Neural progenitor cell (in vitro differentiated cells): ENCODE measurements at regions not wholly inside any gene's neighbourhood (a gene's known extent, or its start where the extent isn't known, plus 50 kb on each side); places are given as distances from the start of the nearest gene placed in this dataset.

Source experiments
- DNase-seq: peaks from one replicate; pipeline ENCODE4 v3.0.0-alpha.2; 2016; ENCODE audit warnings: low spot score
- H2AFZ ChIP-seq: fragments of 200-600 bp; sonication (generic); replicated peaks from 2 replicates; pipeline ENCODE4 v1.6.1; 2016; ENCODE audit warnings: antibody characterized with exemption
- H3F3A ChIP-seq: fragments of 200-600 bp; sonication (generic); 2 replicates; pipeline ENCODE4 v1.6.1; 2016; ENCODE audit warnings: antibody characterized with exemption, low read depth
- H3K27ac ChIP-seq: fragments of 200-600 bp; sonication (generic); 2 replicates; pipeline ENCODE4 v1.5.1; 2016; ENCODE audit warnings: mild to moderate bottlenecking
- H3K27me3 ChIP-seq: fragments of 200-600 bp; sonication (generic); 2 replicates; pipeline ENCODE4 v1.6.1; 2016; ENCODE audit warnings: mild to moderate bottlenecking, moderate library complexity
- H3K36me3 ChIP-seq: fragments of 200-600 bp; sonication (generic); 2 replicates; pipeline ENCODE4 v1.5.1; 2016
- H3K4me1 ChIP-seq: fragments of 200-600 bp; sonication (generic); 2 replicates; pipeline ENCODE4 v1.6.1; 2016; ENCODE audit warnings: mixed run types
- H3K4me2 ChIP-seq: fragments of 200-600 bp; sonication (generic); 2 replicates; pipeline ENCODE4 v1.6.1; 2016
- H3K4me3 ChIP-seq: fragments of 200-600 bp; sonication (generic); 2 replicates; pipeline ENCODE4 v1.5.1; 2016
- H3K79me2 ChIP-seq: fragments of 200-600 bp; sonication (generic); 2 replicates; pipeline ENCODE4 v1.6.1; 2016; ENCODE audit warnings: low read depth
- H3K9ac ChIP-seq: fragments of 200-600 bp; sonication (generic); 2 replicates; pipeline ENCODE4 v1.6.1; 2016
- H3K9me3 ChIP-seq: fragments of 200-600 bp; sonication (generic); 2 replicates; pipeline ENCODE4 v1.5.1; 2016; ENCODE audit warnings: low read depth
- H4K20me1 ChIP-seq: fragments of 200-600 bp; sonication (generic); 2 replicates; pipeline ENCODE4 v1.6.1; 2016; ENCODE audit warnings: low read depth
- H3K27ac Mint-ChIP-seq: 3 replicates; pipeline ENCODE4 v1.8.0; 2021; ENCODE audit warnings: mixed read lengths
- H3K27me3 Mint-ChIP-seq: 2 replicates; pipeline ENCODE4 v1.8.0; 2022; ENCODE audit warnings: low read depth, mild to moderate bottlenecking, inconsistent platforms, moderate library complexity, mixed read lengths; ENCODE audit not compliant: insufficient read depth
- H3K36me3 Mint-ChIP-seq: 3 replicates; pipeline ENCODE4 v1.8.0; 2021; ENCODE audit warnings: mixed read lengths
- H3K4me1 Mint-ChIP-seq: 3 replicates; pipeline ENCODE4 v1.8.0; 2021; ENCODE audit warnings: mixed read lengths
- H3K4me3 Mint-ChIP-seq: 3 replicates; pipeline ENCODE4 v1.8.0; 2021; ENCODE audit warnings: mild to moderate bottlenecking, moderate library complexity, mixed read lengths
- H3K9me3 Mint-ChIP-seq: 3 replicates; pipeline ENCODE4 v1.8.0; 2020; ENCODE audit warnings: mixed read lengths
- CTCF ChIP-seq: fragments of 200-600 bp; sonication (generic); IDR thresholded peaks from 2 replicates; pipeline ENCODE4 v1.5.1; 2017; ENCODE audit warnings: antibody characterized with exemption, mild to moderate bottlenecking
- EZH2 ChIP-seq: fragments of 200-600 bp; sonication (generic); IDR thresholded peaks from 2 replicates; pipeline ENCODE4 v1.6.1; 2017; ENCODE audit warnings: antibody characterized with exemption, mild to moderate bottlenecking, moderate library complexity
- EZH2phosphoT487 ChIP-seq: fragments of 200-600 bp; sonication (generic); IDR thresholded peaks from 2 replicates; pipeline ENCODE4 v1.6.1; 2017; ENCODE audit warnings: antibody characterized with exemption

GRCh38 chr22:48950151-48950915 is 877.3 kb downstream of the BRD1 start:
- H3K36me3 ChIP-seq: no peaks in the 10 kb centered on the region
- no peak overlapping the region for H3K4me3 ChIP-seq
- no peak overlapping the region for H3K27ac ChIP-seq
- TF ChIP-seq EZH2phosphoT487 (no peak), CTCF (no peak), EZH2 (no peak)
- no peak overlapping the region for H3K9ac ChIP-seq
- no peak overlapping the region for H3K4me3 Mint-ChIP-seq
- H3K79me2 ChIP-seq: no peaks in the 10 kb centered on the region
- peaks cover 7% of the 10 kb centered on the region for H3K27me3 Mint-ChIP-seq
- no peaks in the 10 kb centered on the region for H3K4me1 ChIP-seq
- H3K4me1 Mint-ChIP-seq: peaks cover 2% of the 10 kb centered on the region
- H4K20me1 ChIP-seq: no peaks in the 10 kb centered on the region
- no peaks in the 10 kb centered on the region for H3K9me3 ChIP-seq
- H2AFZ ChIP-seq: no peak overlapping the region
- H3F3A ChIP-seq: no peaks in the 10 kb centered on the region
- DNase-seq: no peak
- H3K9me3 Mint-ChIP-seq: no peaks in the 10 kb centered on the region
- no peak overlapping the region for H3K4me2 ChIP-seq
- H3K36me3 Mint-ChIP-seq: no peaks in the 10 kb centered on the region
- H3K27ac Mint-ChIP-seq: no peak overlapping the region
- no peaks in the 10 kb centered on the region for H3K27me3 ChIP-seq

- Mint-ChIP-seq H3K36me3 (no peaks in the 10 kb centered on the region), H3K4me1 (no peaks in the 10 kb centered on the region), H3K27me3 (peaks cover 6% of the 10 kb centered on the region), H3K9me3 (no peaks in the 10 kb centered on the region), H3K4me3 (no peak overlapping the region), H3K27ac (no peak overlapping the region)
- no peak for TF ChIP-seq CTCF
- TF ChIP-seq EZH2: no peak
- no peak for TF ChIP-seq EZH2phosphoT487
- no peak overlapping the region for H2AFZ ChIP-seq
- no peaks in the 10 kb centered on the region for H3K36me3 ChIP-seq
- H3K9ac ChIP-seq: no peak overlapping the region
- H3F3A ChIP-seq: no peaks in the 10 kb centered on the region
- no peaks in the 10 kb centered on the region for H4K20me1 ChIP-seq
- no peak overlapping the region for H3K4me2 ChIP-seq
- no peak overlapping the region for H3K27ac ChIP-seq
- DNase-seq: no peak
- no peaks in the 10 kb centered on the region for H3K27me3 ChIP-seq
- no peaks in the 10 kb centered on the region for H3K9me3 ChIP-seq
- H3K4me1 ChIP-seq: no peaks in the 10 kb centered on the region
- no peak overlapping the region for H3K4me3 ChIP-seq
- H3K79me2 ChIP-seq: no peaks in the 10 kb centered on the region
These were observed 878.1 kb downstream of the BRD1 start for GRCh38 chr22:48949375-48950149.

GRCh38 chr22:48948575-48949170 is 879.0 kb downstream of the BRD1 start:
- H3K4me3 Mint-ChIP-seq: no peak overlapping the region
- H3K36me3 Mint-ChIP-seq: no peaks in the 10 kb centered on the region
- H3K27me3 Mint-ChIP-seq: peaks cover 4% of the 10 kb centered on the region
- no peaks in the 10 kb centered on the region for H3F3A ChIP-seq
- H3K79me2 ChIP-seq: no peaks in the 10 kb centered on the region
- no peak for DNase-seq
- H4K20me1 ChIP-seq: no peaks in the 10 kb centered on the region
- H3K27me3 ChIP-seq: no peaks in the 10 kb centered on the region
- no peak overlapping the region for H2AFZ ChIP-seq
- H3K4me3 ChIP-seq: no peak overlapping the region
- TF ChIP-seq CTCF: no peak
- TF ChIP-seq EZH2: no peak
- TF ChIP-seq EZH2phosphoT487: no peak
- H3K9ac ChIP-seq: no peak overlapping the region
- H3K27ac ChIP-seq: no peak overlapping the region
- H3K36me3 ChIP-seq: no peaks in the 10 kb centered on the region
- no peaks in the 10 kb centered on the region for H3K4me1 Mint-ChIP-seq
- no peaks in the 10 kb centered on the region for H3K4me1 ChIP-seq
- H3K9me3 ChIP-seq: no peaks in the 10 kb centered on the region
- no peak overlapping the region for H3K4me2 ChIP-seq
- H3K27ac Mint-ChIP-seq: no peak overlapping the region
- H3K9me3 Mint-ChIP-seq: no peaks in the 10 kb centered on the region
